ENCODE measurements at regions not wholly inside any gene's neighbourhood (a gene's known extent, or its start where the extent isn't known, plus 50 kb on each side); places are given as distances from the start of the nearest gene placed in this dataset.

DNA sequence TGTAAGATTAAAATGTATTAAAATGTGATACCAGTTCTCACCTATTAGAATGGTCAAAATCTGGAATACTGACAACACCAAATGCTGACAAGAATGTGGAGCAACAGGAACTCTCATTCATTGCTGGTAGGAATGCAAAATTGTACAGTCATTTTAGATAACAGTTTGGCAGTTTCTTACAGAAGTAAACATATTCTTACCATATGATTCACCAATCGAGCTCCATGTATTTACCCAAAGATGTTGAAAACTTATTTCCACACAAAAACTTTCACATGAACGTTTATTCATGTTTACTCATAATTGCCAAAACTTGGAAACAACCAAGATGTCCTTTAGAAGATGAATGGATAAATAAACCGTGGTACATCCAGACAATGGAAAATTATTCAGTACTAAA, 1193.5 kb upstream of the ACVR2A start:
- no peak for DNase-seq

DNA sequence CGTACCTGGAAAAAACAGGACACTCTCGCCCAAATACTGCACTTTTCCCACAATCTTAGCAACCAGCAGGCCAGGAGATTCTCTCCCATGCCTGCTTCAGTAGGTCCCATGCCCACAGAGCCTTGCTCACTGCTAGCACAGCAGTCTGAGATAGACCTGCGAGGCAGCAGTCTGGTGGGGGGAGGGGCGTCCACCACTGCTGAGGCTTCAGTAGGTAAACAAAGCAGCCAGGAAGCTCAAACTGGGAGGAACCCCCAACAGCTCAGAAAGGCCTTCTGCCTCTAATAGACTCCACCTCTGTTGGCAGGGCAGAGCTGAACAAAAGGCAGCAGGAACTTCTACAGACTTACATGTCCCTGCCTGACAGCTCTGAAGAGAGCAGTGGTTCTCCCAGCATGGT, 1202.8 kb upstream of the ACVR2A start:
- DNase-seq = no peak

DNA sequence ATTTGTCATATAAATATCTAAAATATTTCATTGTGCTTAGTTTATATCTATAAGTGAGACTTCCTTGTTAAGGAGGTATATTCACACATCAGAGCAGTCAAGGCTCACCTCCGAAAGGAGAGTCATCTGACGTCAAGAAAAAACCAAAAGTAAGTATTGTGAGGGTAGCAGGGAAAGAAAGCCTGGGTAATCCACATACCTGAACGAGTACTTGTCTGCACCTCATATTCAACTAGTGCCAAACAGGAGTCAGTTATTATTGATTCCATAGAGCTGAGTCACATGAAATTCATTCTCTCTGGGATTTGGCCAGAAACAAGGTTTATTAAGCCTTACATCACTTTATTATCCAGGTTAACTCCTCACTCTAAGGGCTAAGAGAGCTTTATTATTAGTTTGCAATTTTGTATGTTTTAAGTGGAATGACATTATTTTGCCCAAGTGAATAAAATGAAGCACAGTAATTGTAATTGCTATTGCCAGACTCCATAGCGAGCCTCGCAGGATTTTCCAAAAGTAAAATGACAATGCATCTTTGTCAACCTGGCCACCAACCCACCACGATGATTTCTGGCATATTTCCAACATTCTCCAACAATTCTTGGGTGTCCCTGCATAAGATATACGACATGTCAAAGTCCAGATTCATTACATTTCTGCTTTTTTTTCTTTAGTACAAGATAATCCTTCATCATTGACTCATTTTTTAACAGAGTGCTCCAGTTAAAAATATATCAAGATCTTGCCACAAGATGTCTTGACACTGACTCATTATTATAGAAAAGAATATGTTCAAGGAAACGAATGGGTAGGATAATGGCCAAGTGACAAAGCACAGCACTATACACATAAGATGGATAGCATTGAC, 1210.4 kb upstream of the ACVR2A start:
- peak; percentile 89 for DNase-seq

DNA sequence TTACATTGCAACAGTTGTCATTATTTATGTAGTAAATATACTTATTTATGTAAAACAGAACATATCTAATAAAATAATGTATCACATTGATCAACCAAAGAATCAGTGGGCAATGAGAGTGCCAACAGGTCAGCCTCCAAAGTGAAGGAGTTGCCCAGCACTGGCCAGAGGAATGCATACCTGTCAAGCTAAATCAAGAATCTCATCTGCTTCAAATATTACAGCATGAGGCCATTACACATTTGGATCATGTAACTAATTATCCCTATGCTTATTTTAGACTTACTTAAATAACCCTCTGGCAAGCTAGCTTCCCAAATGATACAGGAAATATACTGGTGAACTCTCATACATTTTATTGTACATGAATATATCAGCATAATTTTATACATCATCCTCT, 1211.7 kb upstream of the ACVR2A start:
- DNase-seq = peak; percentile 4

DNA sequence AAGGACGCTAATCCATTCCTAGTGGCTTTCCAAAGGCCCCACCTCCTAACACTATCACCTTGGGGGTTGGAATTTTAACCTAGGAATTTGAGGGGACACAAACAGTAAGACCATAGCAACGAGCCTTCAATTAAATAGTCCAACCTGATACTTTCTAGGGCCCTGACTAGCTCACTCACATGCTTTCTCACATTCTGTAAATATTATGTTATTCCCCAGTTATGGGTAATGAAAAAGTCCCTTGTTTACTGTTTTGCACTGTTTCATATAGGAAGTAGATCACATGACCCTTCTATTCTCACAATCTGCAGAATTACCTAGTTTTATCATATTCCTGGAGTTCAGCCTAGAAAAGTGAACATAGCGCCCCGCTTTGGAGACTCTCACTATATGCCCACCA, 1212.1 kb upstream of the ACVR2A start:
- no peak for DNase-seq

DNA sequence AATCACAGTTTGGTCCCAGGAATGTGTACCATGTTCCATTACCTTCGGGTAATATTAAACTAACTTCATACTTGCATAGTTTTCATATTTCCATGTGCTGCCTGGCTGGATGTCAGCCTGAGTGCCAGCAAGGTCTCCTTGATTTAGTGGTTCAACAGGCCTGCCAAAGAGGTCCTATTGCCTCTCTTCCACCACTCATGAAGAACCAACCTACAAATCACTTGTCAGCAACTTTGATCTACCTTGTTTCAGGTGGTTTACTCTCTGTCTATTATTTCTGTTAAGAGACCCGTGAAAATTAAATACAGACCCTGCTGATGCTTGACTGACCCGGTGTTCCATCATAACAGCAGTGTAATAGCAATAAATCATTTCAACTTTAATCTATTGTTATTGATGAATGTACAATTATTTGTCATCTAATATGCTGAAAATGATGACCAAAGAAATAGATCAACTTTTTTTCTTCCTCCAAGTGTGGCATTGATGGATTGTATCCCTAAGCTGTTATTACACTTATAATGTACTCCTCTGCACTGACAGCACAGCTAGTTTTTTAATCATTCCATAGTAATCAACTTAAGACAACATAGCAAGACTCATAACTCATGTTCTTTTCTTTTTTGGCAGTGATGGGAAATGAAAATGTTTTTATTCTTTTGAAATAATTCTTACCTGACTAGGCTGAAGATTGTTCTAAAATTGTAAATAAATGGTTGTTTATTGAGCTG, 1220.2 kb upstream of the ACVR2A start:
- DNase-seq = peak; percentile 32

DNA sequence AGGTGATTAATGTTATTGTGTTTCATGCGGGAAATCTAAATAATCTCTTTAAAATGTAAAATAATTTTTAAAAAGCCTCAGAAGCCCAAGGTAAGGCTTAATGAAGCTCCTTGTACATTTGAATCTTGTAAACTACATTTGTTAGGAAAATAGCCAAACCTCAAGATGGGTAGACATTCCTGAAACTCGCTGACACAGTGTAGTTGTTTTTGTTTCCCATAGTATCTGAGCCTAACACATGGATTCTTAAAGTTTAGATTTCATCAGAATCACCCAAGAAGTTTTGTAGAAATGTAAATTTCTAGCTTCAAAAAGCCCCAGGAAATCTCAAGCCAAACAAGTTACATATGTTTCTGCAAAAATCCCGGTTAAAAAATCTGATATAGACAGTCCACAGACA, 1221.1 kb upstream of the ACVR2A start:
- peak; percentile 73 for DNase-seq

DNA sequence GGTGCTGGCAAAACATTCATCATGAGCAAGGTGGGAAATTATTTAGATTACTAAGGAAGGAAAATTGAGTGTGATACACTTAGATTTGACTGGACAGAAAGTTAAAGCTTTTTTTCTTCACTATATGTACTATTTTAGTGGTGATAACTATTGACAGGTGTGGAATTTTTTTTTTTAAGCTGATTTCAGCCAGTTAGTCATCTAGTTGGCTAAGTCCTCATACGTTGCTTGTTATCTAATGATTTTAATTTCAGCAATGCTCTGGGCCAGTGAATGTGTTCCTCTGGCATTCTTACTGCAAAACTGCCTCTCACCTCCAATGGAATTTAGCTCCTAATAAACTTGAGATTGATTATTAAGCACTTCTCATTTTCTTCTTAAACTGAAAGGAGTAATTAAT, 1223.2 kb upstream of the ACVR2A start:
- DNase-seq = no peak

DNA sequence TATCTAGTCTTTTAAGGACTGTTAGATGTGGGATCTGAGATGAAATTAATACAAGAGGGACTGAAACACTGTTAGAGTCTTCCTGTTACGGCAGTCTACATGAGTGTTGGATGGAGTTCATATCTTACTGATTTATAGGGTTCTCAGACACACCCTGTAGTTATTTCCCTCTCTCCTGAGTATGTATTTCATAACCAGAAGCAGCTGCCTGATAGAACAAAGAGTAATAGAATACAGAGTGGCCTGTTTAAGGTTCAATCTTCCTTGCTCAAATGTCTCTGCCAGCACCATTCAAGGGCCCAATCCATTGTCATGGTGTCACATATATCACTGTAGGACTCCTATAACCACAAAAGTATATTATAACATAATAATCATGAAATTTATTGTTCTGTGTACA, 1229.1 kb upstream of the ACVR2A start:
- DNase-seq = no peak

DNA sequence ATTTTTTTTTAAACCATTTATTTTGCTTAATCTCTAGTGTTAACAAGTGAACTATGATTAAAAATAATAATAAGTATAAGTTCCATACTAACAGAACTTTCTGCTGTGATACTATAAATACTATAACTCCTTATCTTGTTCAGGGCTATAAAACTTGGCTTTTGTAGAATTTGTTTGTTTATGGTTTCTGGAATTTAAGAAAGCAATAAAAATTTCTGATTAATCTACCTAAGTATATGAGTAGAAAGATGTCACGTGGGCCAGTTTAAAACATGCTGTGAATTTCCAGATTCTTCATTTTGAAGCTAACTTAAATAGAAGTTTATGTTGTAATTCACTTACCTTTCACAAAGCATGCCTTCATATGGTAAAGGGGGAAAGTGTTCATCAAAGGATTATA, 1236.3 kb upstream of the ACVR2A start:
- no peak for DNase-seq

DNA sequence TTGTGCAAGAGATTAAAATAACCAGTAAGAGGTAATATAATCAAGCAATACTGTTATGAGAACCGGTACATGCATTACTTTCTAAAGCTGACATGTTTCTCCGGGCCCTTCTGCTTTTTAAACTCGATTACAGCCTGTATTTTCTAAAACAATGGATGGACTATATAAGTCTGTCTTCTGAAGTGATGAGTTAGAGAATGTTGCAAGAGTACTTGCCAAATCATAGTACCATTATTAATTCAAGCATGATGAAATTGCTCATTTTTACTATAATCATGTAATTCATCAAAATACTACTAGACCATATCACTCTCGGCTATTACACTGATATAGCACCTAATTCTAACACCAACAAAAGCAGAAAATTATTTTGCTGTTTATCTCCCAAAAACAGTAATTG, 1240.3 kb upstream of the ACVR2A start:
- no peak for DNase-seq

DNA sequence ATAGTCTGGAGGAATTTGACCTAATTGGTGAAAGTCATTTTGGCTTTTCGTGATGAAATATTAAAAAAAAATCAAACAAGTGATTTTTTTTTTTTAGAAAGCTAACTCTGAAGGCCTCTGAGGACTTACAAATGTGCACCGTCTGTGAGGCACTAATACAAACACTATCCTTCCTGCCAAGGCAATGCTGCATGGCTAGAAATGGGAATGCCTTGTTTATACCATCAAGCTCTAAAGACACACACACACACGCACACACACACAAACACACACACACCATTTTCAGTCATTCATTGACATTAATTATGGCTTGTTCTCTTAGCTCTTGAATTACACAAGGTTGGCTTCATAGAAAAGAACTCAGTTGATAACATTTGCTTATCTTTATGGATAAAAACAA, 1242.0 kb upstream of the ACVR2A start:
- DNase-seq = peak; percentile 13

DNA sequence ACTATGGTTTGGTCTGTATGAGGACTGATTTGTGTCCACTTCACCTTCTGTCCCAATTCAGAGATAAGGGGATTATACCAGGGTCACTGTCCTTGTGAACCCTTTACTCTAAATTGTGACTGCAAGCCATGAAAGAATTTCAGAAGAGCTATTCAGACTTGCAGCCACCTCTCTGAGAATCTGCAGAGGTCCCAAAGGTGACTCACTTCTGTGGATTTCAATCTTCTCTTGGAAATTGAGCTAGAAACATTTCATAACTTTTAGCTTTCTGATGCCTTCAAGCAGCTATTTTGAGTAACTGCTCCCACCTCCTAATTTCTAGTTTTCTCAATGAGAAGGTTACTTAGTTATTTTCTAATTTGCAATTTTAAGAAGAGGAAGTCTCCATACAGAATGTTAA, 1242.4 kb upstream of the ACVR2A start:
- DNase-seq = peak; percentile 64

DNA sequence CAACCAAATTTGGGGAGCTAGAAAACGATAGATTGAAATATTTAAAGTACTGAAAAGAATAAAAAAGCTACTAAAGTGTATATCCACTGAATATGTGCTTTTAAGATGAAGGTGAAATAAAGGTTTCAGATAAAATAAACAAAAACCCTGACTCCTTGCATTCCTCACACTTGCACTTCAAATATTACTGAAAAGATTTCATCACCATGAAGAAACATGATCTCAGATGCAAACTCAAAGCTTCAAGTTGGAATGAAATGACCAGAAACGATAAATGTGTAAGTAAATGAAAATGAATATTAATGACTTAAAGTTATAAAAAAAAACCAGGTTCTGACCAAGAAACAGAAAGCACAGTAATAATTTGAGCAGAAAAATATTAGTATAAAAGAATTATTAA, 1246.0 kb upstream of the ACVR2A start:
- no peak for DNase-seq

DNA sequence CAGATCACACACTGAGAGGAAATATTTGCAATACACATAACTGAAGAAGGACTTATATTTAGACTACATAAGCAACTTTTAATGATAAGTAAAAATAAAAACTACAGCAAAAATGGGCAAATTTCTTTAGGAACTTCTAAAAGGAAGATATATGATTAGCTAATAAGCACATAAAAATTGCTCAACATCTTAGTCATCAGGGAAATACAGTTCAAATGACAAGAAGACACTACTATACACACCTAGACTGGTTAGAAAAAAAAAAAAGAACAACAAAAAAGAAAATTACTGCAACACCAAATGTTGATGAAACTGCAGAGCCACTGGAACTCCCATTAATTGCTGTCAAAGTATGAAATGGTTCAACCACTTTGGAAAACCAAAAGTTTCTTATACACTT, 1247.5 kb upstream of the ACVR2A start:
- DNase-seq = no peak

DNA sequence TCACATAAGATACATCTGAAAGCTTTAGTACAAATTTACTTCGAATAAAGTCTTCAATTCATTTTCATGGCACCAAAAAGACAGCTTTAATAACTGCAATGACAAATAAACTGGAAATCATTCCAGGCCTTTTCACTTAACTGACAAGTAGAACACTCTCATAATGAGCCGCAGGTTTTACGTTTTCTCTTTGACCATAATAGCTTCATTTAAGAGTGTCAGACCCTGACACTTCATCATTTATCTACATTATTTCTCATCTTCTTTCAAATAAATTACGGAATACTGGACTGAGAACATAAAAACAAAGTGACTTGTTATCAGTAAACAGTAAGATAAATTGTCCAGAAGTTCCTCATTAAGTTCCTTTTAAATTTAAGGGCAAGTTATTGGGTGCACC, 1252.9 kb upstream of the ACVR2A start:
- DNase-seq = no peak

DNA sequence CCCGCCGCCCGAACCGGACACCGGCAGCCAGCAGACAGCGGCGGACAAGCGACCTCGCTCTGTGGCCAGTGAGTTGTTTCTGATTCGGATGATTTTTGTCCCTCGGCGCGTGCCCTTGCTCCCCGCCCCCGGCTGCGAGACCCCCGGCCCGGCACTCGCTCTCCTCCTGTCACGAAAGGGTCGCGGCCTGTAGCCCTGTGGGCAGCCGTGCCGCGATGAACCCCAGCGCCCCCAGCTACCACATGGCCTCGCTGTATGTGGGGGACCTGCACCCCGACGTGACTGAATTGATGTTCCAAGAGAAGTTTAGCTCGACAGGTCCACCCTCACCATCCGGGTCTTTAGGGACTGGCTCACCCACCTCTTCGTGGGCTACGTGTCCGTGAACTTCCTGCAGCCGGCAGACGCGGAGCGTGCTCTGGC, 1257.5 kb upstream of the ACVR2A start:
- no peak for DNase-seq

DNA sequence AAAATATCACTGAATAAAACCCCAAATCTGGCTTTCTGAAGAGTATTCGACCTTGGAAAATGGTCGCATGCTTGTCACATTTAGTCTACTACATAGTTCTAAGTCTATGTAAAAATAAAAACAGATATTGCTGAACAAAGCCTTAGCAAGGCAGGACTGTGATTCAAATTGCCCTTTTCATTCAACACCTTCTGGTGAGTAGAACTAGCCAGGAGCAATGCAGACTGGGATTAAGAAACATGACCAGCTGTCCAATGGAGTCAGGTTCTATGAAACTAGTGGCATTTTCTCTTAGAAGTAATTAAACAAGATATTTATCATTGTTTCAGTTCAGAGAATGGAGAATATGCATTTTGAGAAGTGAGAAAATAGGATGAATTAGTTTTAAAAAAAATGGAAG, 1260.5 kb upstream of the ACVR2A start:
- no peak for DNase-seq

DNA sequence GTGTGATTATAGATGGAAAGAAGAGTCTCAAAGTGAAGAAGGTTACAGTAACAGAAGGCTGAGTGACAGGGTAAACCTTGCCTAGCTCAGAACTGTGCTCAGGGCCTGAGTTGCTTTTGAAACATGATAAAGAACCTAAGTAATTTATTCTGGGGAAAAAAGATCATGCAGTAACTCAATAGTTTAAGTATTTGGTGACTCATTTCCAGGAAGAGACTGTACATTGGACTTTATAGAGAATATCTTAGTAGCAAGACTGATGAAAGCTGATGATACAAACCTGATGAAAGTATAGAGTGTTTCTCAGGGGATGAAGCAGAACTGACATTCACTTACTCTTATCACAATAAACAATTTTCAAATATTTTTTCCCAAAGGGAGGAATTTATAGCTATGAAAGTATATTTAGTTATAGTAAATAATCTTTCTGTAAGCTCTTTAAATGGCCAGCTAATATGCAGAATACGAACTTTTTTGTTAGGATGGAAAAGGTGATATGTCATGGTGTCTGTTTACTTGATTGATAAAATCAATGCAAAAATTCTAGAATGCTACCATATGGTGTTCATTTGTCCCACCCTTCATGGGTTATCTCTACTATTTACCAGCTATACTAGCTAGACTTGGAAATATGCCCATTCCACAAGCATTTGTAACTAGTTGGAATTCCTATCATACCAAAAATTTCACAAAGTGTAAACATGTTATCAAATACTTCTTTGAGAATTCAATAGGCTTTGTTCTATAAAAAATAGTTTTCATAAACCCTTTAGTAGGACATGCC, 1265.5 kb upstream of the ACVR2A start:
- peak; percentile 83 for DNase-seq

DNA sequence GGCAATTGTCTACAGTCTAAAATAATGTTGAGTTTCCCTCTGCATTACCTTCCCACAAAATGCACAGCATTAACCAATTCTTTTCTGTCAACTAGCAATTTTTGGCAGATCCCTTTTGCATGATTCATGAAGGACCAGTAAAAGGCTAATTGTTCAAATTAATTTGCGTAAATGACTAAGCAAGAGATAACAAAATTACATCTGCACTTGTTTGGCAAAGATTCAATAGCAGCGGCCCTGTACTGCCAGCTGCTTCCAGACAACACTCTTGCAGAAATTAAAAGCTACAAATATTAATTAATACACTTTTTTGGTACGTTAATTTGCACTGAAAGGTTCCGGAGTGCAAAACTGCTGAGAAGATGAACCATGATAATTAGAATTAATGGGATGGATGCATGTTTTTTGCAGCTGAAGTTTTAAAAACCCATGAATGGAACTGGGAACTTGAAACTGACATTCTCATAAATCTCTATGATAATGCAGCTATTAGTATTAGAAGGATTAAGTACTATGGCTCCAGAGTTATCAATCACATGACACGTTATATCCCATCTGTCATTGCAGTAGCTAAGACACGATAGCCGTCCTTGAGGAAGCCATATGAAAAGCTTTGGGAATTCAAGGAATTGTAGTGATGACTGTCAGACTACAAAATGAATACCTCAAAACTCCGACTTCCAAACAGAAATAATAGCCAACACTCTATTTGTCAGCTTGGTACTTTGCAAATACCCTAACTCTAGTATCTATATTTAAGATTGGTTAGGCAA, 1268.3 kb upstream of the ACVR2A start:
- peak; percentile 55 for DNase-seq

DNA sequence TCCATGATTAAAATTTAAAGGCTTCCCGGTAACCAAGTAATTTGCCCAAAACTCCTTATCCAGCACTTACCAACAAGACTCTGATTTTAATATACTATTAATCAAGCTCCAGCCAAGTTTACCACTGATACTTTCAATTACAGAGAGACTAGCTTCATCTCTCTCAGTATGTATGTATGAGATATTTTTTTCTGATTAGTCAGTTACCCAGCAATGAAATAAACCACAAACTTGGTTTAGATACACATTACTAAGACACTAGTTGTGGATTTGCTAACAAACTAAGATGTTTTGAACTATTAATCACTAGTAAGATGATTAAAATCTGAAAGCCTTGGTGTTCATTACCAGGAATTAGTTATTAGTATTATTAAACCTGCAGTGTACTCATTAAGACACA, 1272.2 kb upstream of the ACVR2A start:
- peak; percentile 70 for DNase-seq

DNA sequence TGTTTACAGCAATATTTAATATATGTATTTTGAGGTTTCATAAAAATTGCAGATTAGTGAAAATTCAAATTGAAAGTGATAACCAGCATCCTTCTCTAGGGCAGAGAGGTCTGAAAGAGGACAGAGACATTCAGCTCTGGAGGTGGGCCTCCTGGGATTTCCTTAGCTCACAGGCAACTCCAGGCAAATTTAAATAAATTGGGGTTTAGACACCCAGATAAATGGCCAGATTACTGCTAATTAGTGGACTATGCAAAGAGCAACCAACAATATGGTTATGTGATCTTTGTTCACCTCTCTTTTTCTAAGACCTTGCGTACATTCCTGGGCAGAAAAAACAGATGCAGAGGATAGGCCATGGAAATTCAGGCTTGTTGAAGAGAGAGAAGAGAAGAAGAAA, 1282.8 kb upstream of the ACVR2A start:
- no peak for DNase-seq

DNA sequence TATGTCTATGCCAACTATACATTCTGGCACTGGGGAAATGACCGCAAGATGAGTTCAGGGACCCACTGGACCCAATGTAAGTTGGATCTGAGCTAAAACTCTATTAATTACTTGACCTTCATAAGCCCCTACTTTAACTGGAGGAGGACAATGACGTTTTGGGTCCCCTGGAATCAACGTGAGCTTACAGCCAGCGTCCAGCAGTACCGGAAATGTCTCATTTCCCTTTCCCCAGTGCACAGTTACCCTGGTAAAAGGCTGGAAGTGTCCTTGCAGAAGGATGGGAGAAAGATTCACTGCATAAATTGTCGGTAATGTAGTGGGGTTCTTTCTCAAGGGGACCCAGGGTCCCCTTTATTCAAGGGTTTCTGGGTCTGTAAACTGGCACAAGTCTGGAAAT, 1297.6 kb upstream of the ACVR2A start:
- DNase-seq = no peak
